NCI-H146 treated with DMSO at 0.1 percent for 48 hours (cell line): ENCODE measurements at regions not wholly inside any gene's neighbourhood (a gene's known extent, or its start where the extent isn't known, plus 50 kb on each side); places are given as distances from the start of the nearest gene placed in this dataset.
"Not testable (repeated sequence)": the region's sequence is repeated elsewhere in the genome, so short reads cannot be mapped to it uniquely, and the experiment has no call there.

ENCODE experiments used
- DNase-seq: peaks from one replicate; lab custom pipeline; 2025; ENCODE audit not compliant: unreplicated experiment; lab: John Stamatoyannopoulos, UW

DNA sequence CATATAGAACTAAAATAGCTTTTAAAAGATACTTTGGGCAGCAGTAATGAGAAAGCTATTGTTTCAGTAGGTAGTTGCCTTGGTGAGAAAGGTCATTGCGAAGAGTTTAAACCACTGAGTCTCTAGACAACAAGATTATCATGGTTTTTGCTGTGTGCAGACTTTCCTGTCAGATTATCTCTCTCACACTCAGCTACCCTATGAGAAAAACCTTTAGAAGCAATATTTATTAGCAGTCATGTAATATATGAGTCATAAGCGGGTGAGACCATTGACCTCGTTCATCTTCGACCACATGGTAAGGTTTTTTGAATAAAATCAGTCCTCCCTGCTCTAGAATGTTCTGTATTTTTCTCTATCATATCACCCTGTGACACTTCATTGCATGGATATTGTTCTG is 59.9 kb downstream of the GPR65 start:
- no peak for DNase-seq

DNA sequence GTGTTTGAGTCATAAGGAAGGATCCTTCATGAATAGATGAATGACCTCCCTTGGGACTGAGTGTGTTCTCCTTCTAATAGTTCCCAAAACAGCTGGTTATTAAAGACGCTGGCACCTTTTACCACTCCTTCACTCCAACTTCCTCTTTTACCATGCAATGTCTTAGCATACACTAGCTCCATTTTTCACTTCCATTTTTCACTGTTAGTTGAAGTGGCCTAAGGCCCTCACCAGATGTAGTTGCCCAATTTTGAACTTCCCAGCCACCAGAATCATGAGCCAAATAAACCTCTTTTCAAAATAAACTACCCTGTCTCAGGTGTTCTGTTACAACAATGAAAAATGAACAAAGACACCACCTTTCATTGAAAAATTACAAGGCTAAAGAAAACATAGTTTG is 64.7 kb downstream of the GPR65 start:
- no peak for DNase-seq

DNA sequence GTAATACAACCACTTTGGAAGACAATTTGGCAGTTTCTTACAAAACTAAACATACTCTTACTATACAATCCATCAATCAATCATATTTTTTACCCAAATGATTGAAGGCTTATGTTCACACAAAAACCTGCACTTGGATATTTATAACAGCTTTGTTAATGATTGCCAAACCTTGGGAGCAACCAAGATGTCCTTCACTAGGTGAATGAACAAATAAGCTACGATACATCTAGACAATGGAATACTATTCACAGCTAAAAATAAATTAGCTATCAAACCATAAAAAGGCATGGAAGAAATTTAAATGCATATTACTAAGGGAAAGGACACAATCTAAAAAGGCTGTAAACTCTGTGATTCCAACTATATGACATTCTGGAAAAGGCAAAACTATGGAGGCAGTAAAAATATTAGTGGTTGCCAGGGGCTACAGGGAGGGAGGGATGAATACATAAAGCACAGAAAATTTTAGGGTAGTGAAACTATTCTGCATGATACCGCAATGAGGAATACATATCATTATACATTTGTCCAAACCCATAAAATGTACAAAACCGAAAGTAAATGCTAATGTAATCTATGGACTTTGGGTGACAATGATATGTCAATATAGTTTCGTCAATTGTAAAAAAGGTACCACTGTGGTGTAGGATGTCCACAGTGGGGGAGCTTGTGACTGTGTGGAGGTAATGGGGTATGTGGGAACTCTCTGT is 70.5 kb downstream of the GPR65 start:
- DNase-seq: no peak

DNA sequence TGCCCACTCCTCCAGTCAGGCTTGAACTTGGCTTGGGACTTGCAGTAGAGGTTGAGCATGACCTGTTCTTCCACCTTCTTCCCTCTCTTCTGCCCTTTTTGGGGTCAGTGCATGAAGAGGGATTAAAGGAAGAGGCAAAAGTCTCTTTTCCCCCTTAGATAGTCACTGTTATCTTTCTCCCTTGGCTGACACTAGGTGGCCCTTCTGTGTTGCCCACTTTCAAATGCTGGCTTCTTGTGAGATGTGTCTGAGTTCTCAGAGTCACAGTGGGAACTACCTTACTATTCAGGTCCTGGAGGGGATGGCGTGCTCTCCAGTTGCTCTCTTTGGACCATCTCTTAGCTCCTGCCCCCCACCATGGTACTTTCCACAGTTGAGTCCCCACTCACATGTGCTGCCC is 73.6 kb downstream of the GPR65 start:
- no peak for DNase-seq

DNA sequence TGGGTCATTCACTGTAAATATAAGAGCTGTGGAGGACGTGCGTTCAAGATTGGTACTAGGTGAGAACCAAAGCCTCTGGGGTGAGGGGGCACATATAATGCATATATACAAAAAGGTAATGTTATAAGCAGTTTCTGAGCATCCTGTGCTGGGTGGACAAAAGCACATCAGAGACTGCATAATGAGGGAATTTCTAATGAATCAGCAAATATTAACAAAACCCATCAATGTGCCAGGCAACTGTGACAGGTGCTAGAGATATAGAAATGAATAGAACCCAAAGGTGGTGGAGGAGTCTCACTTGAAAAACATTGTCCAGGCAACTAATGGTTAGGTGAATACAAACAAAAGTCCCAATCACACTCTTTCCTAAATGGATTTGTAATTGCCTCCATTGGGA is 74.7 kb downstream of the GPR65 start:
- DNase-seq: peak; percentile 92

DNA sequence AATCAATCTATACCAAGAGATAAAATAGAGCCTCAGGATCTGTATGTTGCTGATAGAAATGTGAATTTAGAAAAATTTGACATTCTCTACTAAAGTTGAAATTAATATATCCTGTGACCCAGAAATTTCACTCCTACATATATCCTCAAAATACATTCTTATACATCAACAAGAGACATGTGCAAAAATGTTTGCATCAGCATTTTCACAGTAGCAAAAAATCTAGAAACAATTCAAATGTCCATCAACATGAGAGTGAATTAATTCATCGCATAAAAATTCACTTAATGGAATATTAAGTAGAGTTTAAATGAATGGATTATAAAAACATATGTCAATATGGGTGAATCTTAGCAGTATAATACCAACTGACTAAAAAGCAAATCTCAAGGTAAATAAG is 80.8 kb downstream of the GPR65 start:
- no peak for DNase-seq

DNA sequence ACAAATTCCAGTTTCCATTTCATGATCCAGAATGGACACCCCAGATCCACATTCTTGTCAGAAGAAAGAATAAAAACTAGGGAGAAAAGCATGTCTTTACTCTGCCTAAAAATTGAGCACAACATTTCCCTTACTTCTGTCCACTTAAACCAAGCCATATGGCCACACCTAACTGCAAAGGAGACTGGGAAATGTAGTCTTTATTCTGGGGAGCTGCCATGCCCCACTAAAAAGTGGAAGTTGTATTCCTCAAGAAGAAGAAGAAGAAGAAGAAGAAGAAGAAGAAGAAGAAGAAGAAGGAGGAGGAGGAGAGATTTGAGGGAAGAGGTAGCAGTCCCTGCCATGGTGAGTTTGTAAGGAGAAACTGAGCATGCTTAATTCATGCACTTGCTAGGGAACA is 84.5 kb downstream of the GPR65 start:
- no peak for DNase-seq

DNA sequence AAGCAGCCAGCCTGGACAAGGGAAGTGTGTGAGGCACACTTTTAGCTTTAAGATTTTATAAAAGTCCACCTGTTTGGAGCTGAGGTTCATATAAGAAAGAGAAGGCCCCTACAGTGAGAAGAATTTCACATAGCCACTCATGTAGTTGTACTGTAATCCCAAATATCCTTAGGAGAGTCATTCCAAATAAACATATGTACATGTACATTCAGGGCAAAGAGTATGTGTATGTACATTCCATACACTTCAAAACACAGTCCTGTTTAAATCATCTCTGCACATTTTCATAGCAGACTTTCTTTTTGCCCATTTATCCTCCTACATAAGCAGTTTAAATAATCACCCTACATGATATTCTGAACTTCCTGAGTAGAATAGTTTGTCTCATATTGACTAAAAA is 87.6 kb downstream of the GPR65 start:
- no peak for DNase-seq

DNA sequence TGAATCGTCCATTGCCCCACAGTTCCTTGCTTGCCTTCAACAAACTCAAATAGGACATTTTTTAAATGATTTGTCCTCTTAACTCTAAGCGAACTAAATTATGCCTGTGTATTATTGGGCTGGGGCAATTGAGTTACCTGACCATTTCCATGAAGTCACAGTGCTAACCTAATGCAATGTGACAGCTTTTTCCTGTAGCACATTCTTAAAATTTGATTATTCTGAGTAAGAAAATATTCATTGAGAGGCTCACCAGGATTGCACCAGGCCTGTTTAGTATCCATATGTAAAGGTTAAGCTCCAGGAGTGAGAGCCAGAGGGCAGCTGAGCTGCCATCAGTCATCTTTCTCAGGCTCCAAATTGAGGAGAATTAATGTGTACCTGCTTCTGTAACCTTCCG is 90.9 kb downstream of the GPR65 start:
- DNase-seq: no peak

DNA sequence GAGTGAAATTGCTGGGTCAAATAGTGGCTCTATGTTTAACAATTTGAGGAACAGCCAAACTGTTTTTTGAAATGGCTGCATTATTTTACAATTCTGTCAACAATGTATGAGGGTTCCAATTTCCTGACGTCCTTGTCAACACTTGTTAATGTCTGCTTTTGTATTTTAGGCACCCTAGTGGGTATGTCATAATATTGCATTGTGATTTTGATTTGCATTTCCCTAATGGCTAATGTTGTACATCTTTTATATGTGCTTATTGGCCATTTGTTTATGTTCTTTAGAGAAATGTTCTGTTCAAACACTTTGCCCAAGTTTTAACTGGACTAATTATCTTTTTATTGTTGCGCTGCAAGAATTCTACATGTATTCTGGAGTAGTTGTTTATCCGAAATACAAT is 93.2 kb downstream of the GPR65 start:
- no peak for DNase-seq

DNA sequence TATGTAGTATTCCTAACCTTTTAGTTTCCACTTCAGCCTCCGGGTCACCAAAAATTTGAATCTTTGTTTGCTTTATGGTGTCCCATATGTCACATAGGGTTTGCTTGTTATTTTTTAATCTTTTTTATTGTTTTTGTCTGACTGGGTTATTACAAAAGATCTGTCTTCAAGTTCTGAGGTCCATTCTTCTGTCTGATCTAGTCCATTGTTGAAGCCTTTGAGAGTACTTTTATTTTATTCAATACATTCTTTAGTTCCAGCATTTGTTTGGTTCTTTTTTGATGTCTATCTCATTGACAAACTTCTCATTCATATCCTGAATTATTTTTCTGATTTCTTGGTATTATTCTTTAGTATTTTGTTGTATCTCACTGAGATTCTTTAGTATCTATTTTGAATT is 99.8 kb downstream of the GPR65 start:
- no peak for DNase-seq

DNA sequence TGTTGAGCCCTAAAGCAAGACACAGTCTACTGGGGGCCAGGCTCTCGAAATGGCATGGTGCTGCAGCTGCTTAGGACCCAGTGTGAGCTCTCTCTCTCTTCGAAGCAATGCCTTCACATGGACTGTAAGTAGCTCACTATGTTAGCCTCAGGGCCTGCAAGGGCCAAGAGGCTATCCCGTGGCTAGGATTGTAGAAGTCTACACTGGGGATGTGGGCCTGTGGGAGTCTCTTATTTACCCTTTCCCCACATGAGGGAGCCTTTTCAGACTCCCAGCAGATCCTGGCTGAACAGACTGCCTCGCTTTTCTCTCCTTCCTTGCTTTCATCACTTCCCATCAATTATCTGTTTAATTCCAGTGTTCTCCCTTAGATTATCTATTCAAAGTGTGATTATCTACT is 101.4 kb downstream of the GPR65 start:
- no peak for DNase-seq

DNA sequence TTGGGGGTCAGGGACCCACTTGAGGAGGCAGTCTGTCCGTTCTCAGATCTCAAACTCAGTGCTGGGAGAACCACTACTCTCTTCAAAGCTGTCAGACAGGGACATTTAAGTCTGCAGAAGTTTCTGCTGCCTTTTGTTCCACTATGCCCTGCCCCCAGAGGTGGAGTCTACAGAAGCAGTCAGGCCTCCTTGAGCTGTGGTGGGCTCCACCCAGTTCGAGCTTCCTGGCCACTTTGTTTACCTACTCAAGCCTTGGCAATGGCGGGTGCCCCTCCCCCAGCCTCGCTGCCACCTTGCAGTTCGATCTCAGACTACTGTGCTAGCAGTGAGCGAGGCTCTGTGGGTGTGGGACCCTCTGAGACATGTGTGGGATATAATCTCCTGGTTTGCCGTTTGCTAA is 122.7 kb downstream of the GPR65 start:
- DNase-seq: not testable (repeated sequence)

DNA sequence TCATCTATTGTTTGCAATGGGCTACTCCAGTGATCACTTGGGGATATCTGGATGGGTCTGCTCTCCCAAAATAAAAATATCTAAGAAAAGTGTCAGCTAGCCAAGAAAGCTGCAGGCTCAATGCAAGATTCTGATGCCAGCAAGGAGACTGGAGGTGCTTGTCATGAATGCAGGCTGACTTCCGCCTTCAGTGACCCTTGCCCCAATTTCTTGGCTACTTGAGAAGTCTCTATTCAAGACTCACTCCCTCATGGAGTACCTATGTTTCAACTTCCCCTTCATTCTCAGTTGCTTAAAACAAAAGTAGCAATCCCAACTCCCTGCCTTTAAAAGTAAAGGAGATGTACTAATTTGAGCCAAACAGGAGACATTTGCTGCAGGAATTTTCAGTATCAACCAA is 123.9 kb downstream of the GPR65 start:
- no peak for DNase-seq

DNA sequence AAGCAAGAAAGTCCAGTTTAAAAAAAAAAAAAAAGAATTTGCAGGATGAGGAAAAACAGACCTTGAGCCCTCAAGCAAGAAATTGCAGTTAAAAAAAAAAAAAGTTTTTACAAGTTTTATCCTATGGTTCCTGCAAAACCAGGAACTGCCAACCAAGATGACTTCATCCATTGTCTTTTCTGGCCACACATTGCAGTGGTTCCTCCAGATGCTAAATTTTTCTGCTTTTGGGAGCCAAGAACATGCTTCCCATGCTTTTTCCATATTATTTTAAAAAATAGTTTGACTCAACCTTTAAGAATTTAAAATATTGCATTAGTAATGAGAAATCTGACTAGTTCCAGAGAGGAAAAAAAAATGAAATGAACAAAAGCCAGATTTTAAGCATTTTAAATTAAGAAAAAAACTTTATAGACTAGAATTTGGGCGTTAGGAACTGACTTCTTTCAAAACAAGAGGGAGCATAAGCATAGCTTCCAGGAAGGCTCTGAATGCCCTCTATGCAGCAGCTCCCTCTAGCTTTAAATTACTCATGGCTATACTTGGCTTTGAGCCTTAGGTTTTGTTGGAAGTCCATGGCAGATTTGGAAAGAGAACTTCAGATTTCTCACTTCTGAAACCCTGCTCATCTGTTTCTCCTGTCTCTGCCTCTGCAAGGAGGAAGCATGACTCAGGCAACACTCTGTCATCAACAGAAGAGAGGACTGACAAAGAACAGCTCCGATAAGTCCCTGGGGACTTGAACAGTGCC is 124.5 kb downstream of the GPR65 start:
- DNase-seq: no peak

DNA sequence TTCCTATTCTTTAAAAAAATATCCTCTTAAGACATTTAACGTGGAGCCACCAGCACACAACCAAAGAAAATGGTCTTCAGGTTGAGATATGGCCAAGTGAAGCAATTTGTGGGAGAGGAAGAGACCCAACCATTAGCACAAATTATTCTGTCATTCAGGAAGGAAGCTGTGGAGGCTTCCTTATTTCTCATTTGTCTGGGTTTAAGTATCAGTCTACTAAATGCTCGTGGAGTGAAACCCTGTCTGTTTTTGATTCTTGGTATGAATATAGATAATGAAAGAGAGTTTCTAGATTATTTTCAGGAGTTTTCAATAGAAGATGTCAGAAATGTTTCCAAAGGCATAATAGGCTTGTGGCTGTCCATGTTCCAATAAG is 125.1 kb downstream of the GPR65 start:
- DNase-seq: no peak
